PC-3 (cell line): ENCODE measurements at regions not wholly inside any gene's neighbourhood (a gene's known extent, or its start where the extent isn't known, plus 50 kb on each side); places are given as distances from the start of the nearest gene placed in this dataset.

Source experiments
- ATAC-seq: fragments of 200-7000 bp; cut with Tn5 transposase; 2 replicates; pipeline ENCODE4 v1.9.1; 2020; ENCODE audit warnings: mild to moderate bottlenecking, moderate library complexity
- BruUV-seq: library from RNA; stranded (reverse); fragments of 400-500 nt; replicated peaks from 2 replicates; lab custom pipeline; 2021; lab: Mats Ljungman, UMichigan
- CTCF ChIA-PET: fragments of 300-600 bp; sonication (Branson Sonifier 250); formaldehyde crosslinking; loops from one replicate; lab custom pipeline; 2022; ENCODE audit warnings: antibody characterized with exemption; lab: Charles Lee
- POLR2A ChIA-PET: fragments of 300-600 bp; sonication (Branson Sonifier 250); formaldehyde crosslinking; loops from one replicate; lab custom pipeline; 2022; ENCODE audit warnings: antibody characterized with exemption; ENCODE audit not compliant: unreplicated experiment; lab: Charles Lee
- DNase-seq: peaks from one replicate; pipeline ENCODE4 v3.0.0-alpha.2; 2015
- H2AFZ ChIP-seq: fragments of 300-600 bp; sonication (generic); 2 replicates; pipeline ENCODE4 v1.6.0; 2016; ENCODE audit warnings: antibody characterized with exemption, low read length
- H3F3A ChIP-seq: fragments of 300-600 bp; sonication (generic); one replicate; pipeline ENCODE4 v1.6.0; 2017; ENCODE audit warnings: antibody characterized with exemption, low read length, control low read depth, mild to moderate bottlenecking; ENCODE audit not compliant: unreplicated experiment
- H3K27ac ChIP-seq: fragments of 300-600 bp; sonication (generic); 2 replicates; pipeline ENCODE4 v1.5.1; 2016; ENCODE audit warnings: mild to moderate bottlenecking, low read length
- H3K27me3 ChIP-seq: fragments of 300-600 bp; sonication (generic); 2 replicates; pipeline ENCODE4 v1.6.1; 2016; ENCODE audit warnings: low read length, mixed read lengths
- H3K36me3 ChIP-seq: fragments of 300-600 bp; sonication (generic); 2 replicates; pipeline ENCODE4 v1.6.1; 2016; ENCODE audit warnings: low read depth, mixed run types, low read length, mixed read lengths
- H3K4me1 ChIP-seq: fragments of 300-600 bp; sonication (generic); 2 replicates; pipeline ENCODE4 v1.5.1; 2016; ENCODE audit warnings: low read length; ENCODE audit not compliant: insufficient read depth
- H3K4me2 ChIP-seq: fragments of 300-600 bp; sonication (generic); 2 replicates; pipeline ENCODE4 v1.6.0; 2016; ENCODE audit warnings: low read length
- H3K4me3 ChIP-seq: fragments of 300-600 bp; sonication (generic); 2 replicates; pipeline ENCODE4 v1.5.1; 2016; ENCODE audit warnings: mild to moderate bottlenecking, low read length, mixed read lengths
- H3K79me2 ChIP-seq: fragments of 300-600 bp; sonication (generic); 2 replicates; pipeline ENCODE4 v1.6.1; 2017; ENCODE audit warnings: low read length, mixed read lengths
- H3K9ac ChIP-seq: fragments of 300-600 bp; sonication (generic); 2 replicates; pipeline ENCODE4 v1.6.0; 2016; ENCODE audit warnings: mild to moderate bottlenecking, low read length
- H3K9me2 ChIP-seq: fragments of 300-600 bp; sonication (generic); replicated peaks from 2 replicates; pipeline ENCODE4 v1.6.1; 2016; ENCODE audit warnings: mixed run types, low read length, mixed read lengths
- H3K9me3 ChIP-seq: fragments of 300-600 bp; sonication (generic); 2 replicates; pipeline ENCODE4 v1.6.1; 2016; ENCODE audit warnings: low read length, mixed read lengths
- H4K20me1 ChIP-seq: fragments of 300-600 bp; sonication (generic); 2 replicates; pipeline ENCODE4 v1.6.1; 2016; ENCODE audit warnings: low read length, mixed read lengths
- EZH2 ChIP-seq: fragments of 300-600 bp; sonication (generic); IDR thresholded peaks from one replicate; pipeline ENCODE4 v1.6.1; 2017; ENCODE audit warnings: antibody characterized with exemption, mild to moderate bottlenecking, low read length; ENCODE audit not compliant: unreplicated experiment
- EZH2phosphoT487 ChIP-seq: fragments of 300-600 bp; sonication (generic); IDR thresholded peaks from 2 replicates; pipeline ENCODE4 v1.6.1; 2018; ENCODE audit warnings: mild to moderate bottlenecking, antibody characterized with exemption, low read length, borderline replicate concordance
- intact Hi-C: fragments of 100-400 bp; cut with micrococcal nuclease; formaldehyde crosslinking; loops from 2 replicates; pipeline ENCODE4 v1.9.0; 2023
- TF ChIP-seq, protein P1 (sequence below): fragments of 300-600 bp; sonication (generic); conservative IDR thresholded peaks from 2 replicates; pipeline ENCODE4 v1.5.1; 2017; ENCODE audit warnings: antibody characterized with exemption, low read depth, mild to moderate bottlenecking, low read length

DNA sequence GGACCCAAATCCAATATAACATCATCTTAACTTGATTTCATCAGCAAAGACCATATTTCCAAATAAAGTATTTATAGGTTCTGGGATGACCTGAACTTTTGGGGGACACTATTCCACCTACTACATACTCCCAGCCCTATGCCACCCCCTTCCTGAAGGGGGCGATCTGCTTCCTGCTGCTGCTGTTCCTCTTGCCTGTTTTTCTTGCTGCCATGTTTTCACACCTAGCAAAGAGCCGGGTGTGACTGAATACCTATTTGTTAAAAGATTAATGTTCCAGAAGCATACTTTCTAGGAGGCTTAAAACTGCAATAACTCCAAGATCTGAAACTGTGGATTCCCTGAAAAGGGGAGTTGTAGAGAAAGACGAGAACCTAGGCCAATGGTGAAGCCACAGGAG, 89.7 kb downstream of the ICOS start:
- DNase-seq (no peak), ATAC-seq (no peak)
- Histone ChIP-seq H3K4me3 (no peak overlapping the region), H4K20me1 (no peaks in the 10 kb centered on the region), H3K27me3 (peaks cover 6% of the 10 kb centered on the region; the same call in 1 of the 2 replicates), H3K4me2 (no peak overlapping the region), H2AFZ (no peak overlapping the region), H3K9me3 (no peaks in the 10 kb centered on the region), H3K9ac (no peak overlapping the region), H3F3A (no peaks in the 10 kb centered on the region), H3K4me1 (peaks cover 5% of the 10 kb centered on the region; the same call in 1 of the 2 replicates), H3K27ac (no peak overlapping the region), H3K36me3 (no peaks in the 10 kb centered on the region), H3K9me2 (no peaks in the 10 kb centered on the region), H3K79me2 (no peaks in the 10 kb centered on the region)
- TF ChIP-seq EZH2 = no peak
- TF ChIP-seq, protein P1, sequence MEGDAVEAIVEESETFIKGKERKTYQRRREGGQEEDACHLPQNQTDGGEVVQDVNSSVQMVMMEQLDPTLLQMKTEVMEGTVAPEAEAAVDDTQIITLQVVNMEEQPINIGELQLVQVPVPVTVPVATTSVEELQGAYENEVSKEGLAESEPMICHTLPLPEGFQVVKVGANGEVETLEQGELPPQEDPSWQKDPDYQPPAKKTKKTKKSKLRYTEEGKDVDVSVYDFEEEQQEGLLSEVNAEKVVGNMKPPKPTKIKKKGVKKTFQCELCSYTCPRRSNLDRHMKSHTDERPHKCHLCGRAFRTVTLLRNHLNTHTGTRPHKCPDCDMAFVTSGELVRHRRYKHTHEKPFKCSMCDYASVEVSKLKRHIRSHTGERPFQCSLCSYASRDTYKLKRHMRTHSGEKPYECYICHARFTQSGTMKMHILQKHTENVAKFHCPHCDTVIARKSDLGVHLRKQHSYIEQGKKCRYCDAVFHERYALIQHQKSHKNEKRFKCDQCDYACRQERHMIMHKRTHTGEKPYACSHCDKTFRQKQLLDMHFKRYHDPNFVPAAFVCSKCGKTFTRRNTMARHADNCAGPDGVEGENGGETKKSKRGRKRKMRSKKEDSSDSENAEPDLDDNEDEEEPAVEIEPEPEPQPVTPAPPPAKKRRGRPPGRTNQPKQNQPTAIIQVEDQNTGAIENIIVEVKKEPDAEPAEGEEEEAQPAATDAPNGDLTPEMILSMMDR = peak; percentile 55; the same call in 1 of the 2 replicates
- intact Hi-C loops = no loop called here
- no TSS peak for BruUV-seq
- ChIA-PET POLR2A (no interaction called here), CTCF (no interaction called here)

DNA sequence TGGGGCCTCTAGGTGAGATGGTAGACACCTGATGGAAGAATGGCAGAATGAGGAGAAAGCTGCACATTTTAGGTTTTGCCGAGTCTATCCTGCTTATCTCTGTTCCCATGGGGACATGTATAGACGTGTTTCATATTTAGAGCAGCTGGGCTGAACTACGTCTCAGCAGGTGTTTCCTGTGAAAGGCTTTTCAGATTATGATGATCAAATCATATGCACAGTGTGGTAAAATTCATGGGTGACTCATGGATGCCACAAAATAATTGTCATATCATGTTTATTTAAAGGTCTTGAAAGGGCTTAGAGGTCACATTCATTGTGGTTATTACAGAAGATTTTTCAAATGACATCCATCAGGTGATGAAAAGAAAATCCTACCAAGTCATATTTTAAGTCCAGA, 90.5 kb downstream of the ICOS start:
- H3K36me3 ChIP-seq = no peaks in the 10 kb centered on the region
- peaks cover 5% of the 10 kb centered on the region; the same call in 1 of the 2 replicates for H3K4me1 ChIP-seq
- ChIA-PET POLR2A (no interaction called here), CTCF (no interaction called here)
- peaks cover 14% of the 10 kb centered on the region for H3K27me3 ChIP-seq
- no peak overlapping the region for H2AFZ ChIP-seq
- H3K9ac ChIP-seq = no peak overlapping the region
- no peak overlapping the region for H3K27ac ChIP-seq
- intact Hi-C loops = no loop called here
- TF ChIP-seq, protein P1 = no peak
- no peak overlapping the region for H3K4me2 ChIP-seq
- H4K20me1 ChIP-seq = no peaks in the 10 kb centered on the region
- no peaks in the 10 kb centered on the region for H3K9me3 ChIP-seq
- ATAC-seq (no peak), DNase-seq (peak; percentile 64)
- H3K4me3 ChIP-seq = no peak overlapping the region
- H3K9me2 ChIP-seq = no peaks in the 10 kb centered on the region
- H3F3A ChIP-seq = no peaks in the 10 kb centered on the region
- no peaks in the 10 kb centered on the region for H3K79me2 ChIP-seq
- no TSS peak for BruUV-seq

DNA sequence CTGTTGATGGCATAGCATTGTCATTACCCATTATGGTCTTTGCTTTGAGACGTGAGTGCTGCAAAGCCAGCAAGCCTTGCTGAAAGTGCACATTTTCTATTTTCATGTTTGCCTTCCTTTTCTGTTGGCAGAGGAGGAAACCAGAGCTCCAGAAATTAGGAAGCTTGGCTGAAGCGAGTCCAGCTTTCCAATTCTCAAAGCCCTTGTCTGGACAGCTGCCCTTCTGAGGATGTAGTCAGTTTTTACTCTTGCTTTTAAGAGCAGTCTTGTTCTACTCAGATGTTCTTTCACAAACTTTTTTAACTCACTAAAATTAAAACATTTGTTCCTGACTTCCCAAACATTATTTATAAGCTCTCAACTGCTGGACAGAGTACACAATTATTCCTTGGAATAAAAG, 93.8 kb downstream of the ICOS start:
- Histone ChIP-seq H3K36me3 (no peaks in the 10 kb centered on the region), H3K4me2 (no peak overlapping the region), H3K9me3 (no peaks in the 10 kb centered on the region), H3K27me3 (peaks cover 31% of the 10 kb centered on the region), H3F3A (no peaks in the 10 kb centered on the region), H3K9me2 (no peaks in the 10 kb centered on the region), H2AFZ (no peak overlapping the region), H3K79me2 (no peaks in the 10 kb centered on the region), H3K4me3 (no peak overlapping the region), H3K4me1 (no peaks in the 10 kb centered on the region), H4K20me1 (no peaks in the 10 kb centered on the region), H3K9ac (no peak overlapping the region), H3K27ac (no peak overlapping the region)
- TF ChIP-seq EZH2phosphoT487 (no peak), EZH2 (no peak)
- TF ChIP-seq, protein P1 = no peak
- POLR2A ChIA-PET = interaction anchor here (0.6 kb wide), 1 partner anchor 1872 kb away, joined by 4 read pairs; no protein-coding TSS in a partner anchor
- CTCF ChIA-PET = no interaction called here
- BruUV-seq = no TSS peak
- DNase-seq = no peak
- intact Hi-C loops = no loop called here
- no peak for ATAC-seq
